GM12878 (cell line): ENCODE measurements at regions not wholly inside any gene's neighbourhood (a gene's known extent, or its start where the extent isn't known, plus 50 kb on each side); places are given as distances from the start of the nearest gene placed in this dataset.

Experiments used
- ATAC-seq: fragments of 200-7000 bp; cut with Tn5 transposase; 3 replicates; pipeline ENCODE4 v1.9.1; 2020; ENCODE audit warnings: mild to moderate bottlenecking, moderate library complexity
- BruUV-seq: library from RNA; stranded (reverse); fragments of 400-500 nt; replicated peaks from 2 replicates; lab custom pipeline; 2021; lab: Mats Ljungman, UMichigan
- CTCF ChIA-PET: fragments of 300-600 bp; sonication (Branson Sonifier 250); formaldehyde crosslinking; extraction: SDS; loops from one replicate; lab custom pipeline; 2021; ENCODE audit warnings: inconsistent platforms; lab: Yijun Ruan, JAX
- POLR2A ChIA-PET: fragments of 350-600 bp; formaldehyde crosslinking; extraction: SDS; loops from one replicate; lab custom pipeline; 2021; ENCODE audit warnings: inconsistent platforms; lab: Charles Lee
- RAD21 ChIA-PET: fragments of 300-600 bp; sonication (Branson Sonifier 250); formaldehyde crosslinking; loops from one replicate; lab custom pipeline; 2023; ENCODE audit warnings: antibody characterized with exemption; ENCODE audit not compliant: unreplicated experiment; lab: Charles Lee
- SMC1A ChIA-PET: fragments of 300-600 bp; sonication (Branson Sonifier 250); formaldehyde crosslinking; loops from one replicate; lab custom pipeline; 2023; ENCODE audit not compliant: unreplicated experiment, uncharacterized antibody; lab: Charles Lee
- DNase-seq: peaks from one replicate; pipeline ENCODE4 v3.0.0-alpha.2; 2011; ENCODE audit warnings: low read depth, low spot score
- FAIRE-seq: peaks from 3 replicates; lab custom pipeline; 2011; peaks lifted over from hg19 to GRCh38; lab: Jason Lieb, UNC
- H2AFZ ChIP-seq: 2 replicates; pipeline ENCODE4 v1.6.0; 2011; ENCODE audit warnings: low read depth, low read length, control low read depth; ENCODE audit not compliant: control insufficient read depth
- H3K27ac ChIP-seq: 2 replicates; pipeline ENCODE4 v1.5.1; 2011; ENCODE audit warnings: control low read depth; ENCODE audit not compliant: control insufficient read depth, insufficient read depth
- H3K27me3 ChIP-seq, 2 experiments: replicated peaks in 1 of 2; 2 replicates each; pipeline versions ENCODE4 v1.6.0 to v1.6.1; 2011; ENCODE audit warnings: low read length in 1 of 2; ENCODE audit not compliant: control insufficient read depth in 2 of 2, insufficient read depth in 2 of 2
- H3K36me3 ChIP-seq, 2 experiments: 2 replicates each; pipeline ENCODE4 v1.5.1; 2011; ENCODE audit warnings: low read length in 1 of 2; ENCODE audit not compliant: control insufficient read depth in 2 of 2, insufficient read depth in 2 of 2
- H3K4me1 ChIP-seq: 2 replicates; pipeline ENCODE4 v1.6.1; 2011; ENCODE audit warnings: mild to moderate bottlenecking, low read length, moderate library complexity, mixed read lengths; ENCODE audit not compliant: control insufficient read depth, insufficient read depth
- H3K4me2 ChIP-seq: 2 replicates; pipeline ENCODE4 v1.6.0; 2011; ENCODE audit warnings: control low read depth; ENCODE audit not compliant: control insufficient read depth, insufficient read depth
- H3K4me3 ChIP-seq: fragments of 200-600 bp; sonication (generic); 2 replicates; pipeline ENCODE4 v1.5.1; 2016
- H3K79me2 ChIP-seq: 2 replicates; pipeline ENCODE4 v1.6.0; 2011; ENCODE audit warnings: low read length; ENCODE audit not compliant: control insufficient read depth, insufficient read depth
- H3K9ac ChIP-seq: 2 replicates; pipeline ENCODE4 v1.8.0; 2011; ENCODE audit warnings: low read length, control low read depth, mixed read lengths; ENCODE audit not compliant: control insufficient read depth, insufficient read depth
- H3K9me3 ChIP-seq: replicated peaks from 3 replicates; pipeline ENCODE4 v1.5.1; 2011; ENCODE audit warnings: mild to moderate bottlenecking, low read length; ENCODE audit not compliant: control insufficient read depth, insufficient read depth
- H4K20me1 ChIP-seq: 2 replicates; pipeline ENCODE4 v1.6.0; 2011; ENCODE audit not compliant: control insufficient read depth, insufficient read depth
- CEBPB ChIP-seq, 2 experiments: fragments of 150-350 bp in 1 of 2; IDR thresholded peaks; 2 replicates each; pipeline ENCODE4 v1.6.1; 2012 to 2014; ENCODE audit warnings: low read depth in 2 of 2, low read length in 2 of 2, borderline replicate concordance in 1 of 2, inconsistent platforms in 1 of 2
- FOS ChIP-seq: IDR thresholded peaks from 3 replicates; pipeline ENCODE4 v1.6.1; 2011; ENCODE audit warnings: borderline replicate concordance; ENCODE audit not compliant: insufficient read length; ENCODE audit errors: extremely low read depth
- HDGF ChIP-seq: fragments of 450-650 bp; IDR thresholded peaks from 2 replicates; pipeline ENCODE4 v1.6.1; 2016; ENCODE audit warnings: antibody characterized with exemption
- IRF5 ChIP-seq: fragments of 450-650 bp; IDR thresholded peaks from 2 replicates; pipeline ENCODE4 v1.6.1; 2017; ENCODE audit warnings: borderline replicate concordance
- KDM1A ChIP-seq: fragments of 200-600 bp; sonication (generic); IDR thresholded peaks from 2 replicates; pipeline ENCODE4 v1.6.1; 2016; ENCODE audit warnings: borderline replicate concordance
- NKRF ChIP-seq: fragments of 450-650 bp; conservative IDR thresholded peaks from 2 replicates; pipeline ENCODE4 v1.6.1; 2017; ENCODE audit warnings: mild to moderate bottlenecking, moderate library complexity
- PBX3 ChIP-seq: IDR thresholded peaks from 2 replicates; pipeline ENCODE4 v1.6.1; 2011; ENCODE audit warnings: mild to moderate bottlenecking, low read depth, low read length, moderate library complexity; ENCODE audit not compliant: insufficient replicate concordance
- RB1 ChIP-seq: fragments of 450-650 bp; formaldehyde crosslinking; IDR thresholded peaks from 2 replicates; pipeline ENCODE4 v1.6.1; 2017; ENCODE audit warnings: mild to moderate bottlenecking, borderline replicate concordance
- RCOR1 ChIP-seq: conservative IDR thresholded peaks from 2 replicates; pipeline ENCODE4 v1.6.1; 2012; ENCODE audit warnings: low read depth, low read length, improper control_type of control experiment
- STAT1 ChIP-seq: fragments of 450-650 bp; conservative IDR thresholded peaks from 2 replicates; pipeline ENCODE4 v1.6.1; 2014; ENCODE audit warnings: antibody characterized with exemption, mild to moderate bottlenecking
- TCF7 ChIP-seq: IDR thresholded peaks from 2 replicates; pipeline ENCODE4 v1.6.1; 2014; ENCODE audit warnings: antibody characterized with exemption, borderline replicate concordance
- ZBED1 ChIP-seq: IDR thresholded peaks from 2 replicates; pipeline ENCODE4 v1.6.1; 2016; ENCODE audit warnings: borderline replicate concordance
- ZNF207 ChIP-seq: fragments of 450-650 bp; IDR thresholded peaks from 2 replicates; pipeline ENCODE4 v1.6.1; 2014; ENCODE audit warnings: antibody characterized with exemption, mild to moderate bottlenecking, borderline replicate concordance
- ZNF217 ChIP-seq: fragments of 450-650 bp; IDR thresholded peaks from 2 replicates; pipeline ENCODE4 v1.6.1; 2017; ENCODE audit warnings: antibody characterized with exemption, mild to moderate bottlenecking
- ZZZ3 ChIP-seq: IDR thresholded peaks from 2 replicates; pipeline ENCODE4 v1.6.1; 2011; ENCODE audit warnings: low read depth; ENCODE audit not compliant: control insufficient read depth, insufficient read length
- WGBS: methylation state at CpG from one replicate; pipeline ENCODE4 v1.1.6; 2016; ENCODE audit warnings: low lambda C conversion rate; ENCODE audit not compliant: insufficient replicate concordance, insufficient coverage; ENCODE audit errors: missing lambda C conversion rate; 5-methylcytosine and 5-hydroxymethylcytosine counted together
- in situ Hi-C: fragments of 300-500 bp; cut with MboI; formaldehyde crosslinking; loops from 9 replicates; pipeline ENCODE4 v1.14.3; 2018; ENCODE audit warnings: mixed read lengths
- intact Hi-C: fragments of 100-400 bp; cut with micrococcal nuclease; formaldehyde crosslinking; loops from one replicate; pipeline ENCODE4 v1.14.2; 2022; ENCODE audit not compliant: unreplicated experiment

- no peak for FAIRE-seq
- Histone ChIP-seq H3K9ac (no peak overlapping the region), H2AFZ (no peak overlapping the region)
- TF ChIP-seq STAT1 (no peak), KDM1A (no peak), RCOR1 (no peak)
- TF ChIP-seq, all 136 proteins: peak for 0
- intact Hi-C loops, result no loop called here
- Histone ChIP-seq H3K9me3 (no peaks in the 10 kb centered on the region), H3K27me3 (no peaks in the 10 kb centered on the region; a peak in 1 of 4 replicates), H3K4me2 (no peak overlapping the region), H3K36me3 (no peaks in the 10 kb centered on the region), H3K79me2 (no peaks in the 10 kb centered on the region), H3K4me1 (no peaks in the 10 kb centered on the region), H3K4me3 (no peak overlapping the region), H4K20me1 (no peaks in the 10 kb centered on the region), H3K27ac (no peak overlapping the region)
- 5% methylated on average over 1 of the region's 1 CpG for WGBS
- ChIA-PET CTCF (interaction anchor here (1.6 kb wide), 1 partner anchor 23 kb away, joined by 3 read pairs; no protein-coding TSS in a partner anchor), SMC1A (no interaction called here), POLR2A (no interaction called here), RAD21 (no interaction called here)
- no peak for ATAC-seq
- no peak for DNase-seq
- in situ Hi-C loops, result no loop called here
- BruUV-seq, result no TSS peak
Measured at GRCh38 chr2:104280216-104280615, 573.7 kb upstream of the POU3F3 start.

- in situ Hi-C loops (no loop called here), intact Hi-C loops (no loop called here)
- no peak overlapping the region for H3K27ac ChIP-seq
- no peak overlapping the region for H3K4me3 ChIP-seq
- no peak for DNase-seq
- H3K4me2 ChIP-seq, result no peak overlapping the region
- H3K9me3 ChIP-seq, result no peaks in the 10 kb centered on the region
- H2AFZ ChIP-seq, result no peak overlapping the region
- POLR2A ChIA-PET, result no interaction called here
- ATAC-seq, result no peak
- RAD21 ChIA-PET, result no interaction called here
- H3K27me3 ChIP-seq, result no peaks in the 10 kb centered on the region
- no peaks in the 10 kb centered on the region for H3K4me1 ChIP-seq
- FAIRE-seq, result no peak
- H3K79me2 ChIP-seq, result no peaks in the 10 kb centered on the region
- H3K36me3 ChIP-seq, result no peaks in the 10 kb centered on the region
- no peak overlapping the region for H3K9ac ChIP-seq
- no TSS peak for BruUV-seq
- 23% methylated on average over 3 of the region's 3 CpGs for WGBS
- CTCF ChIA-PET, result no interaction called here
- SMC1A ChIA-PET, result interaction anchor here (1.7 kb wide), 1 partner anchor 16 kb away, joined by 4 read pairs; no protein-coding TSS in a partner anchor
- H4K20me1 ChIP-seq, result no peaks in the 10 kb centered on the region
- TF ChIP-seq CEBPB (IDR thresholded peaks at IDR 0.05; ENCODE audit: borderline replicate concordance in 1 of 2, low read depth in 2 of 2, low read length in 2 of 2), result no peak
- TF ChIP-seq ZZZ3, result no peak
- no peak for TF ChIP-seq NKRF
- TF ChIP-seq ZBED1, result no peak
- no peak for TF ChIP-seq TCF7
- TF ChIP-seq IRF5, result no peak
- TF ChIP-seq PBX3, result no peak
- TF ChIP-seq FOS, result no peak
- no peak for TF ChIP-seq ZNF207
- no peak for TF ChIP-seq RB1
- TF ChIP-seq ZNF217, result no peak
- no peak for TF ChIP-seq HDGF
Measured at GRCh38 chr2:104286841-104287240, 567.1 kb upstream of the POU3F3 start.
